HepG2 (cell line): ENCODE measurements at regions not wholly inside any gene's neighbourhood (a gene's known extent, or its start where the extent isn't known, plus 50 kb on each side); places are given as distances from the start of the nearest gene placed in this dataset.

Experiments used
- ARHGAP35 ChIP-seq: sonication (generic); formaldehyde crosslinking; IDR thresholded peaks from 2 replicates; pipeline ENCODE4 v1.9.0; 2022; ENCODE audit warnings: mild to moderate bottlenecking, inconsistent platforms, moderate library complexity, missing genetic modification reagents, borderline replicate concordance
- EHMT2 ChIP-seq: fragments of 200-600 bp; sonication (generic); IDR thresholded peaks from 2 replicates; pipeline ENCODE4 v1.7.0; 2017; ENCODE audit warnings: antibody characterized with exemption, low read depth, low read length, borderline replicate concordance
- GABPA ChIP-seq, 2 experiments: IDR thresholded peaks; 2 replicates each; pipeline ENCODE4 v1.6.1; 2011 to 2016; ENCODE audit warnings: low read depth in 2 of 2, low read length in 1 of 2, missing biosample characterization in 1 of 2, missing genetic modification characterization in 1 of 2
- GTF2F1 ChIP-seq: fragments of 150-350 bp; IDR thresholded peaks from 2 replicates; pipeline ENCODE4 v1.6.1; 2014; ENCODE audit warnings: low read length
- NR3C1 ChIP-seq: sonication (generic); formaldehyde crosslinking; IDR thresholded peaks from 2 replicates; pipeline ENCODE4 v1.4.0; 2020; ENCODE audit warnings: missing genetic modification reagents
- POLR2AphosphoS5 ChIP-seq: IDR thresholded peaks from 2 replicates; pipeline ENCODE4 v1.6.1; 2012; ENCODE audit warnings: low read depth, low read length
- RFX1 ChIP-seq: fragments of 450-650 bp; IDR thresholded peaks from 2 replicates; pipeline ENCODE4 v1.6.1; 2017
- TF ChIP-seq, protein P1 (sequence below): sonication (generic); formaldehyde crosslinking; IDR thresholded peaks from 2 replicates; pipeline ENCODE4 v1.5.0; 2020; ENCODE audit warnings: mild to moderate bottlenecking, missing genetic modification reagents, moderate library complexity

- TF ChIP-seq RFX1 (no peak), GTF2F1 (no peak), ARHGAP35 (no peak), NR3C1 (no peak), EHMT2 (no peak), GABPA (IDR thresholded peaks at IDR 0.05; ENCODE audit: low read depth, low read length) (no peak), GABPA (CRISPR knock-in tag; IDR thresholded peaks at IDR 0.05; ENCODE audit: low read depth) (no peak), POLR2AphosphoS5 (no peak)
- TF ChIP-seq, protein P1, sequence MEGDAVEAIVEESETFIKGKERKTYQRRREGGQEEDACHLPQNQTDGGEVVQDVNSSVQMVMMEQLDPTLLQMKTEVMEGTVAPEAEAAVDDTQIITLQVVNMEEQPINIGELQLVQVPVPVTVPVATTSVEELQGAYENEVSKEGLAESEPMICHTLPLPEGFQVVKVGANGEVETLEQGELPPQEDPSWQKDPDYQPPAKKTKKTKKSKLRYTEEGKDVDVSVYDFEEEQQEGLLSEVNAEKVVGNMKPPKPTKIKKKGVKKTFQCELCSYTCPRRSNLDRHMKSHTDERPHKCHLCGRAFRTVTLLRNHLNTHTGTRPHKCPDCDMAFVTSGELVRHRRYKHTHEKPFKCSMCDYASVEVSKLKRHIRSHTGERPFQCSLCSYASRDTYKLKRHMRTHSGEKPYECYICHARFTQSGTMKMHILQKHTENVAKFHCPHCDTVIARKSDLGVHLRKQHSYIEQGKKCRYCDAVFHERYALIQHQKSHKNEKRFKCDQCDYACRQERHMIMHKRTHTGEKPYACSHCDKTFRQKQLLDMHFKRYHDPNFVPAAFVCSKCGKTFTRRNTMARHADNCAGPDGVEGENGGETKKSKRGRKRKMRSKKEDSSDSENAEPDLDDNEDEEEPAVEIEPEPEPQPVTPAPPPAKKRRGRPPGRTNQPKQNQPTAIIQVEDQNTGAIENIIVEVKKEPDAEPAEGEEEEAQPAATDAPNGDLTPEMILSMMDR (CRISPR knock-in tag): no peak
Measured at GRCh38 chr11:130534551-130534950, 86.1 kb downstream of the ADAMTS15 start.
